Muscle layer of duodenum (tissue), 2 donors: ENCODE measurements at regions not wholly inside any gene's neighbourhood (a gene's known extent, or its start where the extent isn't known, plus 50 kb on each side); places are given as distances from the start of the nearest gene placed in this dataset.
A peak's percentile ranks its signal among the peaks of the same experiment; 100 is the strongest.

ENCODE experiments used
- H3K27ac ChIP-seq: one replicate; pipeline ENCODE4 v1.7.0; 2013; ENCODE audit warnings: mild to moderate bottlenecking, low read length
- H3K27me3 ChIP-seq: one replicate; pipeline ENCODE4 v1.7.0; 2013; ENCODE audit warnings: low read depth, mild to moderate bottlenecking, control low read depth, low read length
- H3K36me3 ChIP-seq, 2 donors: one replicate each; pipeline ENCODE4 v1.7.0; 2013; ENCODE audit warnings: low read length in 2 of 2, control low read depth in 1 of 2, mild to moderate bottlenecking in 1 of 2; ENCODE audit not compliant: insufficient read depth in 2 of 2, control insufficient read depth in 1 of 2
- H3K4me1 ChIP-seq, 2 donors: one replicate each; pipeline ENCODE4 v1.7.0; 2013; ENCODE audit warnings: low read length in 2 of 2, mild to moderate bottlenecking in 2 of 2, control low read depth in 1 of 2, moderate library complexity in 1 of 2; ENCODE audit not compliant: insufficient read depth in 2 of 2, control insufficient read depth in 1 of 2
- H3K4me3 ChIP-seq, 2 donors: one replicate each; pipeline ENCODE4 v1.7.0; 2013; ENCODE audit warnings: low read length in 2 of 2, low read depth in 1 of 2, mild to moderate bottlenecking in 1 of 2
- H3K9me3 ChIP-seq, 2 donors: one replicate each; pipeline ENCODE4 v1.7.0; 2013; ENCODE audit warnings: low read length in 2 of 2, control low read depth in 1 of 2, mild to moderate bottlenecking in 1 of 2; ENCODE audit not compliant: control insufficient read depth in 1 of 2
- donor health status: healthy.

GRCh38 chr1:221604948-221605347 is 136.9 kb downstream of the DUSP10 start:
- Histone ChIP-seq H3K9me3 (peaks cover 0 to 2% of the 10 kb centered on the region in 2 donors), H3K27ac (no peak overlapping the region), H3K27me3 (no peaks in the 10 kb centered on the region), H3K4me1 (no peaks in the 10 kb centered on the region), H3K4me3 (no peak overlapping the region), H3K36me3 (no peaks in the 10 kb centered on the region)

DNA sequence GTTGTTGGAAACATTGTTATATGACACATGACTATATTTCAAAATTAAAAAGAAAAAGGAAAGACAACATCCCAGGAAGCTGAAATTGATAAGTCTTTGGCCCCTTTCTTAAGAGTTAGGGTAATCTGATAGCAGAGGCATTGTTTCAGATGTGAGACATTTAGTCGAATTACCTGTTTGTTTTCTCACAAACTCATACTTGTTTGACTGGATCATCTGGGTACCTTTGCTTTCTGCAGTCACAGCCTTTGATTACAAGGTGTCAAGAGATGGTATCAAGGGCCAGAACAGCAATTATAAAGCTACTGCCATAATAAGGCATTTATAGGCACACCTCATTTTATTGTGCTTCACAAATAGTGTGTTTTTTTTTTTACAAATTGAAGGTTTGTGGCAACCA is 136.3 kb downstream of the DUSP10 start:
- Histone ChIP-seq H3K9me3 (peaks cover 0 to 2% of the 10 kb centered on the region in 2 donors), H3K27me3 (no peaks in the 10 kb centered on the region), H3K27ac (no peak overlapping the region), H3K36me3 (no peaks in the 10 kb centered on the region), H3K4me1 (no peaks in the 10 kb centered on the region), H3K4me3 (no peak overlapping the region)

DNA sequence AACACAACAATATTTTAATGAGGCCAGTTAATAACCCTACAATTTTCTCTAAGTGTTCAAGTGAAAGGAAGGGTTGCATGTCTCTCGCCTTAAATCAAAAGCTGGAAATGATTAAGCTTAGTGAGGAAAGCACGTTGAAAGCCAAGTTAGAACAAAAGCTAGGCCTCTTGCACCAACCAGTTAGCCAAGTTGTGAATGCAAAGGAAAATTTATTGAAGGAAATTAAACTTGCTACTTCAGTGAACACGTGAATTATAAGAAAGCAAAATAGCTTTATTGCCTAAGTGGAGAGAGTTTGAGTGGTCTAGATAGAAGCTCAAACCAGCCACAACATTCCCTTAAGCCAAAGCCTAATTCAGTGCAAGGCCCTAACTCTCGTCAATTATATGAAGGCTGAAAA is 135.6 kb downstream of the DUSP10 start:
- H3K9me3 ChIP-seq = peaks cover 0 to 2% of the 10 kb centered on the region in 2 donors
- no peak overlapping the region for H3K4me3 ChIP-seq
- H3K27ac ChIP-seq = no peak overlapping the region
- no peaks in the 10 kb centered on the region for H3K4me1 ChIP-seq
- H3K27me3 ChIP-seq = no peaks in the 10 kb centered on the region
- no peaks in the 10 kb centered on the region for H3K36me3 ChIP-seq

DNA sequence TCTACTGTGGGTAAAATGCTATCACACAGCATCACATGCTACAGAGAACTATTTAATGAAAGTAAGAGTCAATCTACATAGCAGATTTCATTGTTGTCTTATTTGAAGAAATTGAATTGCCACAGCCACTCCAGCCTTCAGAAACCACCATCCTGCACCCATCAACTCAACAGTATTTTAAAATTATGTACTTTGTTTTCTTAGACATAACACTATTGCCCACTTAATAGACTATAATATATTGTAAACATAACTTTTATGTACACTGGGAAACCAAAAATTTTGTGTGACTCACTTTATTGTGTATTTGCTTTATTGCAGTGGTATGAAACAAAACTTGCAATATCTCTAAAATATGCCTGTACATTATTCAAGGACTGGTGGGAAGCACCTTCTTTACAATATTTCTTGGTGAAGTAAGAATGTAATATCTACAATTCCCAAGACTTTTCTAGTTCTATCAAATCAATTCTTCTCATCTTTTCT is 133.0 kb downstream of the DUSP10 start:
- no peaks in the 10 kb centered on the region for H3K27me3 ChIP-seq
- H3K27ac ChIP-seq = no peak overlapping the region
- peaks cover 5 to 6% of the 10 kb centered on the region in 2 donors for H3K4me1 ChIP-seq
- peaks cover 0 to 2% of the 10 kb centered on the region in 2 donors for H3K9me3 ChIP-seq
- H3K4me3 ChIP-seq = no peak overlapping the region
- H3K36me3 ChIP-seq = no peaks in the 10 kb centered on the region

GRCh38 chr1:221611656-221612046 is 130.2 kb downstream of the DUSP10 start:
- Histone ChIP-seq H3K9me3 (no peaks in the 10 kb centered on the region), H3K27me3 (no peaks in the 10 kb centered on the region), H3K4me3 (no peak overlapping the region), H3K36me3 (no peaks in the 10 kb centered on the region), H3K4me1 (peaks cover 5 to 6% of the 10 kb centered on the region in 2 donors), H3K27ac (no peak overlapping the region)

DNA sequence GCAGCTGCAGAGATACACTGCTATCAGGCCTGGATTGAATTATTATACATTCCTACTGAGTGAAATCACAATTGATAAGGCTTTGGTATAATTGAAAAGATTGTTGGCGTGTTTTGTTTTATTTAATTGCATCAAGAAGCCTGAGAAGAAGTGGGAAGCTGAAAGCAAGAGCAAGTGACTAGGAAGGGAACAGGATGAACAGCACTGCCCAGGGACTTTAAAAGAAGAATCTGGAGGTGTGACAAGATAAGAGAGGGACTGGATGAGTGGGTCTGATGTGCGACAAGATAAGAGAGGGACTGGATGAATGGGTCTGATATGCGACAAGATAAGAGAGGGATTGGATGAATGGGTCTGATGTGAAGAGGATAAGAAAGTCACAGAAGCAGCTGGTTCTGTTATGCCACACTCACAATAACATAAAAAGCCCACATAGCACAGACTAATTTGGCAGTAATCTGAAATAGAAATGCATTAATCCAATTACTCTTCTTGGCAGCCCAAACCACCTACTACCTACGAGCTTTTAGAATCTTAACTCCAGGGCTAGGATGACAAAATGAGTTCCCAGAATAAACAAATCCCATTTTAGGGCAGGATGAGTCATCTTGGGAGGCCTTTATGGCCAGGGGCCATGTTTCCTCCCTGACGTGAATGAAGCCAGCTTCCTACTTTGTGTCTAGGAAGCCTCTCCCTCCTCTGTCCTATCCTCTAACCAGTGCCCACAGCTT is 129.7 kb downstream of the DUSP10 start:
- H3K4me3 ChIP-seq = no peak overlapping the region
- peak overlapping the region; percentile 43 for H3K27ac ChIP-seq
- H3K27me3 ChIP-seq = no peaks in the 10 kb centered on the region
- peaks cover 5 to 6% of the 10 kb centered on the region in 2 donors for H3K4me1 ChIP-seq
- no peaks in the 10 kb centered on the region for H3K36me3 ChIP-seq
- no peaks in the 10 kb centered on the region for H3K9me3 ChIP-seq

DNA sequence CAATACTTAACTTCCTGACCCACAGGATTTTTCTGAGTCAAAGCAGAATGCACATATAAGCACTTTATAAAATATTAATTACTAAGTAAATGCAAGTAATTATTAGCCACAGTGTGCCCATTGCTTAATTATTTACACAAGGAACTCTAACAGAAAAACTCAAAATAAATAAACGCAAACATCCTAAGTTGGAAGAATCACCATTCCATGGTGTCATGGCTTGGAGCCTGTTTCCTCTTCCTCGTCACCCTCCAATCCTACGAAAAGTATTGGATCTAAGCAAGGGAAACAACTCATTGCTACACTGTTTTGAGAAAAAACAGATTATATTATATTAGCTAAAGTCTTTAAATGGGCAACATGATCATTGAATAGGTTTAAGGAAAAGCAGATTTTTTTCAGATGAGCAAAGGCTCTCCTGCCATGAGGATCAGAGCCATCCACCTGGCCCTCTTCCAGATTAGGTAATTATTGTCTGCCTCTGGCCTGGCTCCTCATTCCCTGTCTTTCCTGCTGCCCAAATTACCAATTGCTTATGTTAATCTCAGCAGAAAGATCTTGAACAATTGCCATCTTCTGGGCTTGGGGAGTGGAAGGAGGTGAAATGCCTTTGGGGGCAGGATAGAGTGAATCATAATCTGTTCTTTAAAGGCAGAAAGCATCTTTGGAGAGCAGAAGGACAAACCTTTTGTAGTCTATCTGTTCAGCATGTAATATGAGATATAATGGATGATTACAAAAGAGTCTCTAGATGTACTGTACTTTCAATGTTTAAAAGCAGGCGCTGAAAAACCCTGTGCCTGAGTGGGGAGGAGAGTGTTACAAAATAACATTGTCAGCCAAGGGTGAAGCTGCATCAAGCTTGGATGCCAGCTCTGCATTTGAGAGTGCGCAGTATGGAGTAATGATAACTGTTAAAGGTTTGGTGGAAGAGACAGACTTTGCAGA is 121.2 kb downstream of the DUSP10 start:
- Histone ChIP-seq H3K27ac (no peak overlapping the region), H3K4me1 (no peaks in the 10 kb centered on the region), H3K36me3 (no peaks in the 10 kb centered on the region), H3K4me3 (no peak overlapping the region), H3K9me3 (no peaks in the 10 kb centered on the region), H3K27me3 (no peaks in the 10 kb centered on the region)

DNA sequence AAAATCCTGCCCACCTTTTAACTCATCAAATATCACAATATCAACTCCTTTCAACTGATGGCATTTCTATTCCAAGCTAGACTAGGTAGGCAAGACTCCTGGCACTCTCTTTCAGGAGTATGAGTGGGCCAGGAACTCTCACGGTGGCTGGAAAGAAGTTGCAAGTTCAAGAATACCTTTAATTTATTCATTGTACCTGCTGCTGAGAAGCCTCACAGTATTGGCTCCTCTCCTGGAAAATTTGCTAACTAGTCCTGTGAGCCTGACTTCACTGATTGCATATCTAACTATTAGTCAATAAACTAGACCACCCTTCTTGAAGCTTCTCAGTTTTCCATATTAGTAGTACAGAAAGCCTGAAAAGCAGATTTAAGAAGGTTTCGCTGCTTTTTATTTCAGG is 120.2 kb downstream of the DUSP10 start:
- no peaks in the 10 kb centered on the region for H3K27me3 ChIP-seq
- no peaks in the 10 kb centered on the region for H3K4me1 ChIP-seq
- no peaks in the 10 kb centered on the region for H3K9me3 ChIP-seq
- H3K4me3 ChIP-seq = no peak overlapping the region
- no peaks in the 10 kb centered on the region for H3K36me3 ChIP-seq
- H3K27ac ChIP-seq = no peak overlapping the region

DNA sequence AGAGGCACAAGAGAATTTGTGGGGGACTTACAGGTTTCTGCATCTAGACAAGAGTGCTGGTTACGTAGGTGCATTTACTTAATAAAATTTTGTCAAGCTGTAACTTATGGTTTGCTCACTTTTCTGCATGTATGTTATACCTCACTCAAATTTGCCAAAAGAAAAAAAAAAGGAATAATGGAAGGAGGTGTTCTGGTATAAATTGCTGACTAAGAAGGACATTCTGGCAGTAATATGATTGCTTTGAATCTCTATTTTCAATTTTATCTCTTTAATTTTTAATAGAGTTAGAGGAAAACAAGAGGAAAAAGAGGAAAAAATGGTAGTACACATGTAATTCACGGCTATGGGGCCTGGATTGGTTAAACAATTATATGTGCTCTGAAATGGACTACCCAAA is 119.5 kb downstream of the DUSP10 start:
- Histone ChIP-seq H3K4me1 (no peaks in the 10 kb centered on the region), H3K4me3 (no peak overlapping the region), H3K27me3 (no peaks in the 10 kb centered on the region), H3K9me3 (no peaks in the 10 kb centered on the region), H3K36me3 (no peaks in the 10 kb centered on the region), H3K27ac (no peak overlapping the region)

- Histone ChIP-seq H3K4me3 (no peak overlapping the region), H3K27ac (no peak overlapping the region), H3K27me3 (no peaks in the 10 kb centered on the region), H3K36me3 (no peaks in the 10 kb centered on the region), H3K9me3 (no peaks in the 10 kb centered on the region), H3K4me1 (no peaks in the 10 kb centered on the region)
Measured at GRCh38 chr1:221625026-221625425, 116.9 kb downstream of the DUSP10 start.

DNA sequence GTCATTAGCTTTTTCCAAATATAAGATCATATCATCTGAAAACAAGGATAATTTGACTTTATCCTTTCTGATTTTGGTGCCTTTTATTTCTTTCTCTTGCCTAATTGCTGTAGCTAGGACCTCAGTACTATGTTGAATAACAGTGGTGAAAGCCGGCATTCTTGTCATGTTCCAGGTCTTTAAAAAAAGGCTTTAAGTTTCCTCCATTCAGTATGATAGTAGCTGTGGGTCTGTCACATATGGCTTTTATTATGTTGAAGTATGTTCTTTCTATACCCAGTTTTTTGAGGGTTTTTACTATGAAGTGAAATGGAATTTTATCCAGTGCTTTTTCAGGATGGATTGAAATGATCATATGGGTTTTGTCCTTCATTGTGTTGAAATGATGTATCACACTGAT is 115.8 kb downstream of the DUSP10 start:
- H3K27ac ChIP-seq = no peak overlapping the region
- no peaks in the 10 kb centered on the region for H3K27me3 ChIP-seq
- no peaks in the 10 kb centered on the region for H3K36me3 ChIP-seq
- H3K9me3 ChIP-seq = no peaks in the 10 kb centered on the region
- H3K4me1 ChIP-seq = no peaks in the 10 kb centered on the region
- no peak overlapping the region for H3K4me3 ChIP-seq
